Pancreas (tissue), 10 donors: ENCODE measurements at regions not wholly inside any gene's neighbourhood (a gene's known extent, or its start where the extent isn't known, plus 50 kb on each side); places are given as distances from the start of the nearest gene placed in this dataset.
"Not testable (repeated sequence)": the region's sequence is repeated elsewhere in the genome, so short reads cannot be mapped to it uniquely, and the experiment has no call there.

Source experiments
- ATAC-seq, 4 donors: fragments of 200-7000 bp; cut with Tn5 transposase; one replicate each; pipeline versions ENCODE4 v1.8.0 to v1.9.1; 2020; ENCODE audit warnings: mild to moderate bottlenecking in 4 of 4, moderate library complexity in 4 of 4
- DNase-seq, 6 donors: peaks; one replicate each; pipeline ENCODE4 v3.0.0-alpha.2; 2020
- FAIRE-seq: peaks from 2 replicates; lab custom pipeline; 2012; peaks lifted over from hg19 to GRCh38; lab: Jason Lieb, UNC
- H3K27ac ChIP-seq, 4 donors: fragments of 200-600 bp; sonication (generic); 1 replicate in 3 of 4; 2 replicates in 1 of 4; pipeline versions ENCODE4 v1.5.0 to v1.8.0; 2020
- H3K27me3 ChIP-seq, 4 donors: fragments of 200-600 bp; one replicate each; pipeline ENCODE4 v1.8.0; 2021
- H3K36me3 ChIP-seq, 3 donors: fragments of 200-600 bp; sonication (generic) in 1 of 3; one replicate each; pipeline versions ENCODE4 v1.5.0 to v1.8.0; 2020 to 2021
- H3K4me1 ChIP-seq, 3 donors: fragments of 200-600 bp; one replicate each; pipeline ENCODE4 v1.8.0; 2021
- H3K4me3 ChIP-seq, 4 donors: fragments of 200-600 bp; sonication (generic) in 2 of 4; one replicate each; pipeline versions ENCODE4 v1.5.0 to v1.8.0; 2020 to 2021
- H3K9me3 ChIP-seq, 4 donors: fragments of 200-600 bp; one replicate each; pipeline ENCODE4 v1.8.0; 2021
- WGBS, 2 donors: extraction: QIAGEN DNeasy Blood & Tissue Kit; methylation state at CpG; one replicate each; pipeline ENCODE4 v1.1.7; 2013; 5-methylcytosine and 5-hydroxymethylcytosine counted together
- intact Hi-C, 3 donors: fragments of 100-400 bp; cut with DNase I; formaldehyde crosslinking; loops; one replicate each; pipeline versions ENCODE4 v1.11.1 to v1.14.2; 2022
- TF ChIP-seq, protein P1 (sequence below), 4 donors: fragments of 200-600 bp; sonication (generic) in 3 of 4; IDR thresholded peaks; one replicate each; pipeline versions ENCODE4 v1.5.0 to v1.8.0; 2021; ENCODE audit warnings: antibody characterized with exemption in 4 of 4
- donor health status: healthy with polysubstance abuse.
- donor health status: DM: no; HTN: no; CAD: no; lungs with moderate emphysema.
- donor health status: DM: no; HTN: no; CAD: no.
- donor health status: control.
- donor health status: control.
- donor health status: Bipolar disorder and iron deficiency.
- donor health status: DM: yes; HTN: yes; CAD: no.
- donor health status: DM: no; HTN: no; CAD: no.
- donor health status: DM: no; HTN: no; CAD: no.
- donor health status: DM: yes; HTN: yes; CAD: no.

DNA sequence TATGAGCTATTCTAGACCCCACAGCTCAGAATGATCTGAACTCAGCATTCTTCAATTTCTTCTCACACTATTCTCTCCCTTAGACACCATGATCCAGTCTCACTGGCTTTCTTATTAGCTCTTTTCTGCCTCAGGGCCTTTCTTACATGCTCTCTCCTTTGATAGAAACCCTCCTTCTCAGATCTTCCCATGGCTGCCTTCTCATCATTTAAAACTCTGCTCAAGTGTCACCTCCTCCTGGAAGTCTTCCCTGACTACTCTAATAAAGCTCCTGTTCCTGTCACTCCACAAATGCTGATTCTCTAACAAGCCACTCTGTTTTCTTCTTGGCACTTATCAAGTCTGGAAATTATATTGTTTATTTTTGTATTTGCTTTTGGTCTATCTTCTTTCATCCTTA is 131.1 kb downstream of the HNMT start:
- Histone ChIP-seq H3K9me3 (no peaks in the 10 kb centered on the region), H3K27me3 (no peaks in the 10 kb centered on the region), H3K4me1 (no peaks in the 10 kb centered on the region), H3K27ac (no peak overlapping the region), H3K4me3 (no peak overlapping the region), H3K36me3 (no peaks in the 10 kb centered on the region)
- TF ChIP-seq, protein P1, sequence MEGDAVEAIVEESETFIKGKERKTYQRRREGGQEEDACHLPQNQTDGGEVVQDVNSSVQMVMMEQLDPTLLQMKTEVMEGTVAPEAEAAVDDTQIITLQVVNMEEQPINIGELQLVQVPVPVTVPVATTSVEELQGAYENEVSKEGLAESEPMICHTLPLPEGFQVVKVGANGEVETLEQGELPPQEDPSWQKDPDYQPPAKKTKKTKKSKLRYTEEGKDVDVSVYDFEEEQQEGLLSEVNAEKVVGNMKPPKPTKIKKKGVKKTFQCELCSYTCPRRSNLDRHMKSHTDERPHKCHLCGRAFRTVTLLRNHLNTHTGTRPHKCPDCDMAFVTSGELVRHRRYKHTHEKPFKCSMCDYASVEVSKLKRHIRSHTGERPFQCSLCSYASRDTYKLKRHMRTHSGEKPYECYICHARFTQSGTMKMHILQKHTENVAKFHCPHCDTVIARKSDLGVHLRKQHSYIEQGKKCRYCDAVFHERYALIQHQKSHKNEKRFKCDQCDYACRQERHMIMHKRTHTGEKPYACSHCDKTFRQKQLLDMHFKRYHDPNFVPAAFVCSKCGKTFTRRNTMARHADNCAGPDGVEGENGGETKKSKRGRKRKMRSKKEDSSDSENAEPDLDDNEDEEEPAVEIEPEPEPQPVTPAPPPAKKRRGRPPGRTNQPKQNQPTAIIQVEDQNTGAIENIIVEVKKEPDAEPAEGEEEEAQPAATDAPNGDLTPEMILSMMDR (IDR thresholded peaks at IDR 0.05), result no peak
- no peak for FAIRE-seq
- no peak for DNase-seq
- intact Hi-C loops, result loop anchor here in 1 of 3 donors (10.0 kb wide), 1 partner anchor 151 kb away; no protein-coding TSS in a partner anchor
- ATAC-seq, result no peak

GRCh38 chr2:138099288-138099687 is 135.0 kb downstream of the HNMT start:
- intact Hi-C loops, result loop anchor here in 1 of 3 donors (10.0 kb wide), 1 partner anchor 154 kb away; no protein-coding TSS in a partner anchor
- ATAC-seq, H3K9me3 ChIP-seq, H3K27me3 ChIP-seq, H3K4me1 ChIP-seq, H3K4me3 ChIP-seq, FAIRE-seq, H3K27ac ChIP-seq, DNase-seq, H3K36me3 ChIP-seq: not testable (repeated sequence)
- WGBS, 2 donors, result 96 to 100% methylated on average over 3 of the region's 3 CpGs

DNA sequence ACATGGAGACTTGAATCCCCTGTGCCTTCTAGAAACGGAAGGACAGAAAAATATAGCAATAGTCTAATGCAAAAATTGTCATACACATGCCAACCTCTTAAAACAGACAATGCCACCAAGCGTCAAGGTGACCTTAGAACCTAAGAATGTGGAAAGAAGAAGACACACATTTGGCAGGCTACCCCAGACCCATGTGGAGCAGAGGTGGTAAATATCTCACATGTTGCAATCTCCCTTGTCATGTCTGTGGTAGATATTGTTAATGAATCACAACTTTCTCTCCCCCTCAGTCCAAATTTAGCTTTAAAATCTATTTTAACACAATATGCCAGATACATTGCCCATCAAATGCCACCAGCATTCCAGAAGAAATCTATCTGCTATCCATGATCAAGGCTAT is 137.4 kb downstream of the HNMT start:
- H3K36me3 ChIP-seq, result no peaks in the 10 kb centered on the region
- H3K9me3 ChIP-seq, result no peaks in the 10 kb centered on the region
- no peak overlapping the region for H3K27ac ChIP-seq
- H3K4me3 ChIP-seq, result no peak overlapping the region
- no peak for DNase-seq
- TF ChIP-seq, protein P1 (IDR thresholded peaks at IDR 0.05), result no peak
- FAIRE-seq, result no peak
- H3K27me3 ChIP-seq, result no peaks in the 10 kb centered on the region
- no peak for ATAC-seq
- whole genome bisulfite sequencing, 2 donors, result 84 to 95% methylated on average over 2 of the region's 2 CpGs
- H3K4me1 ChIP-seq, result no peaks in the 10 kb centered on the region
- intact Hi-C loops, result no loop called here

GRCh38 chr2:138102664-138103063 is 138.4 kb downstream of the HNMT start:
- no peaks in the 10 kb centered on the region for H3K27me3 ChIP-seq
- intact Hi-C loops, result no loop called here
- DNase-seq (no peak), FAIRE-seq (no peak), ATAC-seq (no peak)
- no peaks in the 10 kb centered on the region for H3K4me1 ChIP-seq
- TF ChIP-seq, protein P1 (IDR thresholded peaks at IDR 0.05), result no peak
- H3K27ac ChIP-seq, result no peak overlapping the region
- H3K36me3 ChIP-seq, result no peaks in the 10 kb centered on the region
- H3K9me3 ChIP-seq, result no peaks in the 10 kb centered on the region
- H3K4me3 ChIP-seq, result no peak overlapping the region

DNA sequence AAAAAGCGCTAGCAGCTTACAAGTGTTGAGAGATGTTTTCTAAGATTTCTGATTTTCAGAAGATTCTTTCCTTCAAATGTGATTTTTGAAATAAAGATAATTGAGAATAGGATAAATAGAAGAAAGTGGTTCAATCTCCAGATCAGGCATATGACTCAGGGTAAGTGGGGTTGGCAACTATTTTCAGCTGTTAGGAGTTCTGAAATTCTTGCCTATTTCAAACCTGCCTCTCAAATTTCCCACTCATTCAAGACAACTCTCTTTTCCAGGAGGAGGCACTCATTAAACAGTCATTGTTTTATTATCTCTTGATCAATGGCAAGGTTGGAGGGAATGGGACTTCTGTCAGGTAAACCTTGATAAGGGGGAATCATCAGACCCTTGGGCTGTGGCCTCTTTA is 138.9 kb downstream of the HNMT start:
- no peaks in the 10 kb centered on the region for H3K36me3 ChIP-seq
- H3K27ac ChIP-seq, result no peak overlapping the region
- intact Hi-C loops, result no loop called here
- H3K9me3 ChIP-seq, result no peaks in the 10 kb centered on the region
- WGBS, 2 donors, result 96 to 99% methylated on average over 1 of the region's 1 CpG
- H3K4me1 ChIP-seq, result no peaks in the 10 kb centered on the region
- no peak for FAIRE-seq
- ATAC-seq, result no peak
- no peak for DNase-seq
- no peak overlapping the region for H3K4me3 ChIP-seq
- no peaks in the 10 kb centered on the region for H3K27me3 ChIP-seq
- TF ChIP-seq, protein P1 (IDR thresholded peaks at IDR 0.05), result no peak

GRCh38 chr2:138104071-138104470 is 139.8 kb downstream of the HNMT start:
- Histone ChIP-seq H3K4me3 (no peak overlapping the region), H3K27me3 (no peaks in the 10 kb centered on the region), H3K9me3 (no peaks in the 10 kb centered on the region), H3K36me3 (no peaks in the 10 kb centered on the region), H3K27ac (no peak overlapping the region), H3K4me1 (no peaks in the 10 kb centered on the region)
- TF ChIP-seq, protein P1 (IDR thresholded peaks at IDR 0.05), result no peak
- WGBS, 2 donors, result 86 to 100% methylated on average over 1 of the region's 1 CpG
- FAIRE-seq (no peak), ATAC-seq (no peak), DNase-seq (no peak)
- intact Hi-C loops, result no loop called here
